Posterior vena cava (tissue), 2 donors: ENCODE measurements at regions not wholly inside any gene's neighbourhood (a gene's known extent, or its start where the extent isn't known, plus 50 kb on each side); places are given as distances from the start of the nearest gene placed in this dataset.
"Not testable (repeated sequence)": the region's sequence is repeated elsewhere in the genome, so short reads cannot be mapped to it uniquely, and the experiment has no call there.

Source experiments
- DNase-seq: peaks from one replicate; pipeline ENCODE4 v3.0.0-alpha.2; 2020; ENCODE audit warnings: low spot score
- intact Hi-C, 2 donors: fragments of 100-400 bp; cut with DNase I; formaldehyde crosslinking; loops; one replicate each; pipeline versions ENCODE4 v1.14.1 to v1.14.2; 2022 to 2023
- donor health status: DM: yes; HTN: yes; CAD: no.
- donor health status: DM: yes; HTN: yes; CAD: no.

- intact Hi-C loops: loop anchor here (5.0 kb wide), 2 partner anchors 191 to 196 kb away; no protein-coding TSS in a partner anchor
- DNase-seq: no peak
These were observed 107.7 kb downstream of the SEPTIN7 start for GRCh38 chr7:35908331-35909216.

GRCh38 chr7:35909870-35910357, 109.1 kb downstream of the SEPTIN7 start:
- intact Hi-C loops: loop anchor here (5.0 kb wide), 2 partner anchors 193 to 198 kb away; no protein-coding TSS in a partner anchor
- no peak for DNase-seq

GRCh38 chr7:35910621-35911020, 109.8 kb downstream of the SEPTIN7 start:
- intact Hi-C loops, DNase-seq: not testable (repeated sequence)

GRCh38 chr7:35913350-35913749, 112.5 kb downstream of the SEPTIN7 start:
- intact Hi-C loops, DNase-seq: not testable (repeated sequence)

GRCh38 chr7:35914214-35914613, 113.4 kb downstream of the SEPTIN7 start:
- DNase-seq, intact Hi-C loops: not testable (repeated sequence)

GRCh38 chr7:35915247-35915955, 114.5 kb downstream of the SEPTIN7 start:
- DNase-seq, intact Hi-C loops: not testable (repeated sequence)

- DNase-seq, intact Hi-C loops: not testable (repeated sequence)
These were observed 117.4 kb downstream of the SEPTIN7 start for GRCh38 chr7:35918217-35918616.

- DNase-seq, intact Hi-C loops: not testable (repeated sequence)
These were observed 118.8 kb downstream of the SEPTIN7 start for GRCh38 chr7:35919607-35920006.

GRCh38 chr7:35921338-35921737, 120.5 kb downstream of the SEPTIN7 start:
- intact Hi-C loops, DNase-seq: not testable (repeated sequence)

GRCh38 chr7:35924668-35925067, 123.8 kb downstream of the SEPTIN7 start:
- intact Hi-C loops, DNase-seq: not testable (repeated sequence)

- DNase-seq, intact Hi-C loops: not testable (repeated sequence)
These were observed 126.1 kb downstream of the SEPTIN7 start for GRCh38 chr7:35926966-35927365.

GRCh38 chr7:35931134-35931533, 130.3 kb downstream of the SEPTIN7 start:
- intact Hi-C loops, DNase-seq: not testable (repeated sequence)

GRCh38 chr7:35931551-35931950, 130.7 kb downstream of the SEPTIN7 start:
- intact Hi-C loops, DNase-seq: not testable (repeated sequence)

- DNase-seq, intact Hi-C loops: not testable (repeated sequence)
These were observed 139.8 kb downstream of the SEPTIN7 start for GRCh38 chr7:35940695-35941094.

GRCh38 chr7:35945621-35946020, 144.8 kb downstream of the SEPTIN7 start:
- DNase-seq, intact Hi-C loops: not testable (repeated sequence)

- DNase-seq, intact Hi-C loops: not testable (repeated sequence)
These were observed 154.9 kb downstream of the SEPTIN7 start for GRCh38 chr7:35955735-35956134.

- intact Hi-C loops: not testable (repeated sequence)
These were observed 156.1 kb downstream of the SEPTIN7 start for GRCh38 chr7:35956988-35957387.

GRCh38 chr7:35961260-35961659, 160.4 kb downstream of the SEPTIN7 start:
- intact Hi-C loops, DNase-seq: not testable (repeated sequence)

More at GRCh38 chr7:35956988-35957387, 156.1 kb downstream of the SEPTIN7 start:
- not testable (repeated sequence) for DNase-seq

- intact Hi-C loops, DNase-seq: not testable (repeated sequence)
These were observed 161.8 kb downstream of the SEPTIN7 start for GRCh38 chr7:35962607-35963006.
